WTC11 (cell line): ENCODE measurements at regions not wholly inside any gene's neighbourhood (a gene's known extent, or its start where the extent isn't known, plus 50 kb on each side); places are given as distances from the start of the nearest gene placed in this dataset.

Experiments
- ATAC-seq: fragments of 200-7000 bp; cut with Tn5 transposase; 2 replicates; pipeline ENCODE4 v1.10.0; 2021; ENCODE audit warnings: mild to moderate bottlenecking, moderate library complexity
- CTCF ChIA-PET: fragments of 300-600 bp; sonication (Branson Sonifier 250); formaldehyde crosslinking; loops from one replicate; lab custom pipeline; 2021; ENCODE audit warnings: antibody characterized with exemption; lab: Charles Lee
- POLR2A ChIA-PET: fragments of 350-600 bp; sonication (Branson Sonifier 250); formaldehyde crosslinking; loops from one replicate; lab custom pipeline; 2021; ENCODE audit warnings: antibody characterized with exemption; lab: Charles Lee
- DNase-seq: peaks from one replicate; pipeline ENCODE4 v3.0.0; 2021; ENCODE audit warnings: low spot score
- H3K27ac Mint-ChIP-seq: 2 replicates; pipeline ENCODE4 v1.8.0; 2021; ENCODE audit warnings: mixed read lengths
- H3K27me3 Mint-ChIP-seq: 2 replicates; pipeline ENCODE4 v1.8.0; 2021; ENCODE audit warnings: low read depth, mild to moderate bottlenecking, moderate library complexity, mixed read lengths
- H3K36me3 Mint-ChIP-seq: 2 replicates; pipeline ENCODE4 v1.8.0; 2021; ENCODE audit warnings: mixed read lengths
- H3K4me1 Mint-ChIP-seq: 2 replicates; pipeline ENCODE4 v1.8.0; 2022; ENCODE audit warnings: mixed read lengths
- H3K4me3 Mint-ChIP-seq: 2 replicates; pipeline ENCODE4 v1.8.0; 2021; ENCODE audit warnings: mild to moderate bottlenecking, moderate library complexity, mixed read lengths
- H3K9me3 Mint-ChIP-seq: 2 replicates; pipeline ENCODE4 v1.8.0; 2021; ENCODE audit warnings: mixed read lengths
- AR ChIP-seq: fragments of 250-450 bp; sonication (Bioruptor Pico); IDR thresholded peaks from 2 replicates; pipeline ENCODE4 v1.9.0; 2021; ENCODE audit warnings: mild to moderate bottlenecking
- ARID4B ChIP-seq: sonication (generic); formaldehyde crosslinking; IDR thresholded peaks from 2 replicates; pipeline ENCODE4 v1.8.0; 2023; ENCODE audit warnings: missing genetic modification reagents, mild to moderate bottlenecking, borderline replicate concordance
- E2F4 ChIP-seq: sonication (generic); formaldehyde crosslinking; IDR thresholded peaks from 2 replicates; pipeline ENCODE4 v1.8.1; 2022; ENCODE audit warnings: low read depth, mild to moderate bottlenecking, moderate library complexity, missing genetic modification reagents, borderline replicate concordance
- E2F5 ChIP-seq: sonication (generic); formaldehyde crosslinking; IDR thresholded peaks from 2 replicates; pipeline ENCODE4 v1.8.1; 2022; ENCODE audit warnings: mild to moderate bottlenecking, moderate library complexity, missing genetic modification reagents
- EMX1 ChIP-seq: fragments of 250-450 bp; sonication (Bioruptor Pico); IDR thresholded peaks from 2 replicates; pipeline ENCODE4 v1.8.0; 2021; ENCODE audit warnings: mild to moderate bottlenecking
- ETV6 ChIP-seq: sonication (generic); formaldehyde crosslinking; IDR thresholded peaks from 2 replicates; pipeline ENCODE4 v1.8.1; 2022; ENCODE audit warnings: mild to moderate bottlenecking, missing genetic modification reagents
- GABPB1 ChIP-seq: sonication (generic); formaldehyde crosslinking; IDR thresholded peaks from 2 replicates; pipeline ENCODE4 v1.8.1; 2023; ENCODE audit warnings: mild to moderate bottlenecking, missing genetic modification reagents
- HMGA2 ChIP-seq: fragments of 250-450 bp; sonication (Bioruptor Pico); IDR thresholded peaks from 2 replicates; pipeline ENCODE4 v1.4.0; 2021; ENCODE audit warnings: mild to moderate bottlenecking, moderate library complexity
- JAZF1 ChIP-seq: fragments of 250-450 bp; sonication (Bioruptor Pico); IDR thresholded peaks from 2 replicates; pipeline ENCODE4 v1.9.0; 2021; ENCODE audit warnings: moderate library complexity, mild to moderate bottlenecking, inconsistent platforms
- NR1H2 ChIP-seq: sonication (generic); formaldehyde crosslinking; IDR thresholded peaks from 2 replicates; pipeline ENCODE4 v1.9.0; 2021; ENCODE audit warnings: mild to moderate bottlenecking, moderate library complexity, missing genetic modification reagents
- NR2C2 ChIP-seq: sonication (generic); formaldehyde crosslinking; IDR thresholded peaks from 2 replicates; pipeline ENCODE4 v1.8.0; 2022; ENCODE audit warnings: mild to moderate bottlenecking, missing genetic modification reagents
- PRRX2 ChIP-seq: fragments of 250-450 bp; sonication (Bioruptor Pico); IDR thresholded peaks from 2 replicates; pipeline ENCODE4 v1.8.0; 2021; ENCODE audit warnings: mild to moderate bottlenecking
- RELA ChIP-seq: sonication (generic); formaldehyde crosslinking; IDR thresholded peaks from 2 replicates; pipeline ENCODE4 v1.8.1; 2022; ENCODE audit warnings: missing genetic modification reagents, mild to moderate bottlenecking, borderline replicate concordance
- TCF7 ChIP-seq: sonication (generic); formaldehyde crosslinking; IDR thresholded peaks from 2 replicates; pipeline ENCODE4 v1.8.0; 2022; ENCODE audit warnings: mild to moderate bottlenecking, low read depth, missing genetic modification reagents, moderate library complexity
- TEAD1 ChIP-seq: sonication (generic); formaldehyde crosslinking; IDR thresholded peaks from 2 replicates; pipeline ENCODE4 v1.8.0; 2022; ENCODE audit warnings: mild to moderate bottlenecking, missing genetic modification reagents
- TP53 ChIP-seq: sonication (generic); formaldehyde crosslinking; IDR thresholded peaks from 2 replicates; pipeline ENCODE4 v1.8.1; 2023; ENCODE audit warnings: mild to moderate bottlenecking, missing genetic modification reagents
- USF1 ChIP-seq: sonication (generic); formaldehyde crosslinking; IDR thresholded peaks from 2 replicates; pipeline ENCODE4 v1.8.0; 2022; ENCODE audit warnings: mild to moderate bottlenecking, missing genetic modification reagents
- USF2 ChIP-seq: sonication (generic); formaldehyde crosslinking; IDR thresholded peaks from 2 replicates; pipeline ENCODE4 v1.8.1; 2023; ENCODE audit warnings: mild to moderate bottlenecking, missing genetic modification reagents, moderate library complexity
- ZBTB43 ChIP-seq: sonication (generic); formaldehyde crosslinking; IDR thresholded peaks from 2 replicates; pipeline ENCODE4 v1.8.1; 2023; ENCODE audit warnings: mild to moderate bottlenecking, missing genetic modification reagents
- ZMAT4 ChIP-seq: fragments of 250-450 bp; sonication (Bioruptor Pico); IDR thresholded peaks from 2 replicates; pipeline ENCODE4 v1.9.0; 2021; ENCODE audit warnings: mild to moderate bottlenecking
- ZNF121 ChIP-seq: sonication (generic); formaldehyde crosslinking; IDR thresholded peaks from 2 replicates; pipeline ENCODE4 v1.8.0; 2023; ENCODE audit warnings: missing genetic modification reagents
- ZNF396 ChIP-seq: fragments of 250-450 bp; sonication (Bioruptor Pico); IDR thresholded peaks from 2 replicates; pipeline ENCODE4 v1.8.0; 2021; ENCODE audit warnings: mild to moderate bottlenecking, moderate library complexity, borderline replicate concordance

- TF ChIP-seq USF2 (no peak), E2F5 (CRISPR knock-in tag) (no peak), JAZF1 (CRISPR knock-in tag) (no peak), ZBTB43 (no peak), PRRX2 (CRISPR knock-in tag) (no peak), ETV6 (CRISPR knock-in tag) (no peak)
Observed at GRCh38 chr4:177242651-177243286, 66.9 kb upstream of the NEIL3 start (continued).

- Mint-ChIP-seq H3K4me3 (no peak overlapping the region), H3K9me3 (peaks cover 3% of the 10 kb centered on the region; the same call in 1 of the 2 replicates), H3K27me3 (no peaks in the 10 kb centered on the region), H3K36me3 (no peaks in the 10 kb centered on the region), H3K27ac (no peak overlapping the region), H3K4me1 (no peaks in the 10 kb centered on the region)
- ATAC-seq (no peak), DNase-seq (no peak)
- ChIA-PET POLR2A (no interaction called here), CTCF (no interaction called here)
- no peak for TF ChIP-seq TP53 (CRISPR knock-in tag)
- no peak for TF ChIP-seq NR1H2
- no peak for TF ChIP-seq USF1 (CRISPR knock-in tag)
- no peak for TF ChIP-seq EMX1
- no peak for TF ChIP-seq ZNF121 (CRISPR knock-in tag)
- TF ChIP-seq TCF7 (CRISPR knock-in tag) = no peak
- TF ChIP-seq NR2C2 (CRISPR knock-in tag) = no peak
- TF ChIP-seq AR (CRISPR knock-in tag) = no peak
- no peak for TF ChIP-seq ZMAT4
- TF ChIP-seq E2F4 (CRISPR knock-in tag) = no peak
- TF ChIP-seq ZNF396 (CRISPR knock-in tag) = no peak
- no peak for TF ChIP-seq GABPB1 (CRISPR knock-in tag)
- TF ChIP-seq TEAD1 (CRISPR knock-in tag) = no peak
- TF ChIP-seq ARID4B (CRISPR knock-in tag) = no peak
- no peak for TF ChIP-seq RELA (CRISPR knock-in tag)
- no peak for TF ChIP-seq HMGA2
Observed at GRCh38 chr4:177246641-177247584, 62.8 kb upstream of the NEIL3 start.
